ENCODE measurements at regions not wholly inside any gene's neighbourhood (a gene's known extent, or its start where the extent isn't known, plus 50 kb on each side); places are given as distances from the start of the nearest gene placed in this dataset.

- Histone ChIP-seq H3K27me3 (ENCODE audit: control insufficient read depth, insufficient read depth, low read length) (no peaks in the 10 kb centered on the region), H3K36me3 (ENCODE audit: control insufficient read depth, insufficient read depth, low read length) (no peaks in the 10 kb centered on the region), H3K27ac (ENCODE audit: low read length) (no peak overlapping the region), H3K4me1 (ENCODE audit: control insufficient read depth, insufficient read depth, low read length) (no peaks in the 10 kb centered on the region), H3K4me3 (ENCODE audit: low read length) (no peak overlapping the region), H3K9me3 (ENCODE audit: control insufficient read depth, low read depth, low read length) (no peaks in the 10 kb centered on the region)
- no CpG with 5 or more reads among the region's 1 CpG for WGBS (ENCODE audit: insufficient coverage, low lambda C conversion rate)
- no peak for DNase-seq
These were observed 185.9 kb upstream of the GBE1 start for GRCh38 chr3:81947359-81947758.

- no peak for DNase-seq
- Histone ChIP-seq H3K27me3 (ENCODE audit: control insufficient read depth, insufficient read depth, low read length) (no peaks in the 10 kb centered on the region), H3K9me3 (ENCODE audit: control insufficient read depth, low read depth, low read length) (no peaks in the 10 kb centered on the region), H3K36me3 (ENCODE audit: control insufficient read depth, insufficient read depth, low read length) (no peaks in the 10 kb centered on the region), H3K4me1 (ENCODE audit: control insufficient read depth, insufficient read depth, low read length) (no peaks in the 10 kb centered on the region), H3K4me3 (ENCODE audit: low read length) (no peak overlapping the region), H3K27ac (ENCODE audit: low read length) (no peak overlapping the region)
These were observed 177.2 kb upstream of the GBE1 start for GRCh38 chr3:81938681-81939080.

GRCh38 chr3:81936817-81937216 lies 175.4 kb upstream of the GBE1 start:
- Histone ChIP-seq H3K4me3 (ENCODE audit: low read length) (no peak overlapping the region), H3K4me1 (ENCODE audit: control insufficient read depth, insufficient read depth, low read length) (no peaks in the 10 kb centered on the region), H3K9me3 (ENCODE audit: control insufficient read depth, low read depth, low read length) (no peaks in the 10 kb centered on the region), H3K36me3 (ENCODE audit: control insufficient read depth, insufficient read depth, low read length) (no peaks in the 10 kb centered on the region), H3K27ac (ENCODE audit: low read length) (no peak overlapping the region), H3K27me3 (ENCODE audit: control insufficient read depth, insufficient read depth, low read length) (no peaks in the 10 kb centered on the region)
- DNase-seq, result no peak
- no CpG with 5 or more reads among the region's 1 CpG for WGBS (ENCODE audit: insufficient coverage, low lambda C conversion rate)

- Histone ChIP-seq H3K36me3 (ENCODE audit: control insufficient read depth, insufficient read depth, low read length) (no peaks in the 10 kb centered on the region), H3K9me3 (ENCODE audit: control insufficient read depth, low read depth, low read length) (no peaks in the 10 kb centered on the region), H3K4me3 (ENCODE audit: low read length) (no peak overlapping the region), H3K27ac (ENCODE audit: low read length) (no peak overlapping the region), H3K4me1 (ENCODE audit: control insufficient read depth, insufficient read depth, low read length) (no peaks in the 10 kb centered on the region), H3K27me3 (ENCODE audit: control insufficient read depth, insufficient read depth, low read length) (no peaks in the 10 kb centered on the region)
- 97% methylated on average over 3 of the region's 4 CpGs for WGBS (ENCODE audit: insufficient coverage, low lambda C conversion rate)
- DNase-seq, result no peak
These were observed 171.2 kb upstream of the GBE1 start for GRCh38 chr3:81932681-81933080.

GRCh38 chr3:81931265-81932251 lies 170.1 kb upstream of the GBE1 start:
- DNase-seq, result no peak
- no CpG with 5 or more reads among the region's 12 CpGs for WGBS (ENCODE audit: insufficient coverage, low lambda C conversion rate)

GRCh38 chr3:81929697-81930096 lies 168.3 kb upstream of the GBE1 start:
- H3K4me3 ChIP-seq (ENCODE audit: low read length), result no peak overlapping the region
- no peaks in the 10 kb centered on the region for H3K9me3 ChIP-seq (ENCODE audit: control insufficient read depth, low read depth, low read length)
- no peak for DNase-seq
- H3K27me3 ChIP-seq (ENCODE audit: control insufficient read depth, insufficient read depth, low read length), result no peaks in the 10 kb centered on the region
- no peaks in the 10 kb centered on the region for H3K4me1 ChIP-seq (ENCODE audit: control insufficient read depth, insufficient read depth, low read length)
- H3K36me3 ChIP-seq (ENCODE audit: control insufficient read depth, insufficient read depth, low read length), result no peaks in the 10 kb centered on the region
- H3K27ac ChIP-seq (ENCODE audit: low read length), result no peak overlapping the region

More at GRCh38 chr3:81931265-81932251, 170.1 kb upstream of the GBE1 start:
- Histone ChIP-seq H3K27me3 (ENCODE audit: control insufficient read depth, insufficient read depth, low read length) (no peaks in the 10 kb centered on the region), H3K9me3 (ENCODE audit: control insufficient read depth, low read depth, low read length) (no peaks in the 10 kb centered on the region), H3K36me3 (ENCODE audit: control insufficient read depth, insufficient read depth, low read length) (no peaks in the 10 kb centered on the region), H3K4me1 (ENCODE audit: control insufficient read depth, insufficient read depth, low read length) (no peaks in the 10 kb centered on the region), H3K4me3 (ENCODE audit: low read length) (no peak overlapping the region), H3K27ac (ENCODE audit: low read length) (no peak overlapping the region)

- 80% methylated on average over 1 of the region's 1 CpG for WGBS (ENCODE audit: insufficient coverage, low lambda C conversion rate)
- no peak for DNase-seq
These were observed 166.4 kb upstream of the GBE1 start for GRCh38 chr3:81927811-81928210.

GRCh38 chr3:81925385-81925784 lies 163.9 kb upstream of the GBE1 start:
- no peak overlapping the region for H3K27ac ChIP-seq (ENCODE audit: low read length)
- no peaks in the 10 kb centered on the region for H3K9me3 ChIP-seq (ENCODE audit: control insufficient read depth, low read depth, low read length)
- no peaks in the 10 kb centered on the region for H3K27me3 ChIP-seq (ENCODE audit: control insufficient read depth, insufficient read depth, low read length)
- no peaks in the 10 kb centered on the region for H3K4me1 ChIP-seq (ENCODE audit: control insufficient read depth, insufficient read depth, low read length)
- no peak overlapping the region for H3K4me3 ChIP-seq (ENCODE audit: low read length)
- DNase-seq, result no peak
- no peaks in the 10 kb centered on the region for H3K36me3 ChIP-seq (ENCODE audit: control insufficient read depth, insufficient read depth, low read length)

More at GRCh38 chr3:81927811-81928210, 166.4 kb upstream of the GBE1 start:
- H3K27ac ChIP-seq (ENCODE audit: low read length), result no peak overlapping the region
- H3K4me3 ChIP-seq (ENCODE audit: low read length), result no peak overlapping the region
- no peaks in the 10 kb centered on the region for H3K36me3 ChIP-seq (ENCODE audit: control insufficient read depth, insufficient read depth, low read length)
- no peaks in the 10 kb centered on the region for H3K4me1 ChIP-seq (ENCODE audit: control insufficient read depth, insufficient read depth, low read length)
- H3K9me3 ChIP-seq (ENCODE audit: control insufficient read depth, low read depth, low read length), result no peaks in the 10 kb centered on the region
- no peaks in the 10 kb centered on the region for H3K27me3 ChIP-seq (ENCODE audit: control insufficient read depth, insufficient read depth, low read length)

GRCh38 chr3:81923038-81923437 lies 161.6 kb upstream of the GBE1 start:
- no peak for DNase-seq
- Histone ChIP-seq H3K27me3 (ENCODE audit: control insufficient read depth, insufficient read depth, low read length) (no peaks in the 10 kb centered on the region), H3K9me3 (ENCODE audit: control insufficient read depth, low read depth, low read length) (no peaks in the 10 kb centered on the region), H3K4me1 (ENCODE audit: control insufficient read depth, insufficient read depth, low read length) (no peaks in the 10 kb centered on the region), H3K4me3 (ENCODE audit: low read length) (no peak overlapping the region), H3K36me3 (ENCODE audit: control insufficient read depth, insufficient read depth, low read length) (no peaks in the 10 kb centered on the region), H3K27ac (ENCODE audit: low read length) (no peak overlapping the region)
- 92% methylated on average over 2 of the region's 2 CpGs for WGBS (ENCODE audit: insufficient coverage, low lambda C conversion rate)

- no peak overlapping the region for H3K27ac ChIP-seq (ENCODE audit: low read length)
- H3K27me3 ChIP-seq (ENCODE audit: control insufficient read depth, insufficient read depth, low read length), result no peaks in the 10 kb centered on the region
- H3K9me3 ChIP-seq (ENCODE audit: control insufficient read depth, low read depth, low read length), result no peaks in the 10 kb centered on the region
- 63% methylated on average over 1 of the region's 1 CpG for WGBS (ENCODE audit: insufficient coverage, low lambda C conversion rate)
- H3K36me3 ChIP-seq (ENCODE audit: control insufficient read depth, insufficient read depth, low read length), result no peaks in the 10 kb centered on the region
- no peaks in the 10 kb centered on the region for H3K4me1 ChIP-seq (ENCODE audit: control insufficient read depth, insufficient read depth, low read length)
- no peak overlapping the region for H3K4me3 ChIP-seq (ENCODE audit: low read length)
- DNase-seq, result no peak
These were observed 161.0 kb upstream of the GBE1 start for GRCh38 chr3:81922404-81922803.

GRCh38 chr3:81920816-81921215 lies 159.4 kb upstream of the GBE1 start:
- Histone ChIP-seq H3K4me3 (ENCODE audit: low read length) (no peak overlapping the region), H3K27me3 (ENCODE audit: control insufficient read depth, insufficient read depth, low read length) (no peaks in the 10 kb centered on the region), H3K4me1 (ENCODE audit: control insufficient read depth, insufficient read depth, low read length) (no peaks in the 10 kb centered on the region), H3K27ac (ENCODE audit: low read length) (no peak overlapping the region), H3K36me3 (ENCODE audit: control insufficient read depth, insufficient read depth, low read length) (no peaks in the 10 kb centered on the region), H3K9me3 (ENCODE audit: control insufficient read depth, low read depth, low read length) (no peaks in the 10 kb centered on the region)
- no CpG with 5 or more reads among the region's 1 CpG for WGBS (ENCODE audit: insufficient coverage, low lambda C conversion rate)
- peak in 1 of 2 donors; percentile 11 for DNase-seq

Data from large intestine (tissue), 3 donors.